ENCODE measurements at regions not wholly inside any gene's neighbourhood (a gene's known extent, or its start where the extent isn't known, plus 50 kb on each side); places are given as distances from the start of the nearest gene placed in this dataset.

GRCh38 chr1:165034136-165034809, 322.2 kb downstream of the LMX1A start:
- TF ChIP-seq EZH2phosphoT487 (IDR thresholded peaks at IDR 0.05; ENCODE audit: unreplicated experiment) (no peak), POLR2AphosphoS5 (IDR thresholded peaks at IDR 0.05; ENCODE audit: low read depth) (no peak), EZH2 (IDR thresholded peaks at IDR 0.05; ENCODE audit: low read depth, unreplicated experiment) (no peak), CTCF (conservative IDR thresholded peaks at IDR 0.05; ENCODE audit: low read depth in 2 of 2) (no peak), STAT1 (IDR thresholded peaks at IDR 0.05; ENCODE audit: unreplicated experiment) (no peak), CREB1 (CRISPR knock-in tag; IDR thresholded peaks at IDR 0.05; ENCODE audit: low read depth) (no peak), JUNB (IDR thresholded peaks at IDR 0.05; ENCODE audit: unreplicated experiment) (no peak)

All from GM23338 (cell line).